Heart left ventricle (tissue), 16 donors: ENCODE measurements at regions not wholly inside any gene's neighbourhood (a gene's known extent, or its start where the extent isn't known, plus 50 kb on each side); places are given as distances from the start of the nearest gene placed in this dataset.

Experiments used
- ATAC-seq, 4 donors: fragments of 200-7000 bp; cut with Tn5 transposase; one replicate each; pipeline ENCODE4 v1.9.1; 2020 to 2022; ENCODE audit warnings: moderate library complexity in 4 of 4, mild to moderate bottlenecking in 3 of 4, moderate number of reproducible peaks in 1 of 4
- DNase-seq, 5 donors: peaks; one replicate each; pipeline ENCODE4 v3.0.0-alpha.2; 2020
- H3K27ac ChIP-seq, 12 donors: fragments of 200-600 bp; sonication (generic) in 4 of 12; one replicate each; pipeline versions ENCODE4 v1.5.0 to v1.8.0; 2016 to 2022; ENCODE audit warnings: mild to moderate bottlenecking in 2 of 12
- H3K27me3 ChIP-seq, 9 donors: fragments of 200-600 bp; sonication (generic) in 2 of 9; one replicate each; pipeline versions ENCODE4 v1.5.1 to v1.8.0; 2016 to 2022; ENCODE audit warnings: mild to moderate bottlenecking in 3 of 9
- H3K36me3 ChIP-seq, 9 donors: fragments of 200-600 bp; sonication (generic) in 2 of 9; one replicate each; pipeline versions ENCODE4 v1.5.0 to v1.8.0; 2018 to 2022; ENCODE audit warnings: mild to moderate bottlenecking in 2 of 9
- H3K4me1 ChIP-seq, 12 donors: fragments of 200-600 bp; sonication (generic) in 4 of 12; one replicate each; pipeline versions ENCODE4 v1.5.0 to v1.8.0; 2016 to 2022; ENCODE audit warnings: mild to moderate bottlenecking in 3 of 12
- H3K4me3 ChIP-seq, 12 donors: fragments of 200-600 bp; sonication (generic) in 4 of 12; one replicate each; pipeline versions ENCODE4 v1.5.0 to v1.8.0; 2017 to 2022; ENCODE audit warnings: mild to moderate bottlenecking in 9 of 12, moderate library complexity in 4 of 12
- H3K9me3 ChIP-seq, 12 donors: fragments of 200-600 bp; sonication (generic) in 4 of 12; one replicate each; pipeline versions ENCODE4 v1.5.0 to v1.8.0; 2016 to 2022; ENCODE audit warnings: mild to moderate bottlenecking in 1 of 12
- POLR2A ChIP-seq, 2 donors: fragments of 450-650 bp; IDR thresholded peaks; one replicate each; pipeline ENCODE4 v1.6.1; 2017; ENCODE audit warnings: antibody characterized with exemption in 2 of 2, mild to moderate bottlenecking in 2 of 2, moderate library complexity in 2 of 2
- WGBS, 4 donors: extraction: QIAGEN DNeasy Blood & Tissue Kit in 2 of 4; methylation state at CpG; one replicate each; pipeline versions ENCODE4 v1.1.5 to v1.1.7; 2013 to 2018; 5-methylcytosine and 5-hydroxymethylcytosine counted together
- intact Hi-C, 10 donors: fragments of 100-400 bp; cut with DNase I; formaldehyde crosslinking; loops; one replicate each; pipeline versions ENCODE4 v1.11.1 to v1.14.2; 2022
- TF ChIP-seq, protein P1 (sequence below), 12 donors: fragments of 200-600 bp; sonication (generic) in 4 of 12; IDR thresholded peaks; one replicate each; pipeline versions ENCODE4 v1.5.0 to v1.8.0; 2018 to 2022; ENCODE audit warnings: antibody characterized with exemption in 12 of 12, mild to moderate bottlenecking in 5 of 12
- donor health status: ischemic (EF 13 %, LVEDD 7.1; RV severe dilation, severe dysfunction).
- donor health status: healthy with polysubstance abuse.
- donor health status: DM: no; HTN: yes; CAD: no.
- donor health status: DM: no; HTN: no; CAD: no.
- donor health status: ischemic (EF 25% LVEDD 6.9; RV normal size, moderate dysfunction).
- donor health status: ischemic (EF 25% LVEDD 5.7; RV mildly dilated, moderate dysfunction).
- donor health status: healthy.
- donor health status: DM: yes; HTN: yes; CAD: no.
- donor health status: ischemic (EF 35%, LVEDD 5.7; RV mildly dilated, moderate dysfunction).
- donor health status: nonischemic (EF 11% LVEDD 7.7; RV severe dilation, severe dysfunction).
- donor health status: DM: yes; HTN: yes; CAD: no.
- donor health status: PGD.
- donor health status: ischemic (EF 29% LVEDD 5.4; RV normal size, mild dysfunction).
- donor health status: nonischemic (EF 23%, LVEDD 6.1; RV moderate dilation, normal function).

DNA sequence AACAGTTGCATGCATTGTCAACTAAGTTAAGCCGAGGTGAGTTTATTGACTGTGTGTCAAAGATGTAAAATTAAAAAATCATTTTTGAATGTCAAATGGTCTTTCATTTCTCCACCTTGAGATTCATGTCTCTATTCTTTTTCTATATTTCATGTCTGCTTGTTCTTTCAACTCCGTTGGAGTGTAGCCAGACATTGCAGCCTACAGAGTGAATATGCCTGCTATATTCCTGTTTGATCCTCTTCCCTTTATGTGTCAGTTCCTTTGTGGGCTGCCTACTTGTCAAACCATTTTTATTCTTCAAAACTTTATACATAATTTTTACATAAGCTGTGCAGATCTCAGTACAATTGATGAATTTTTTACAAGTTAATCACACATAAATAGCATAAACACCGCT is 1325.8 kb upstream of the PRMT6 start:
- H3K36me3 ChIP-seq: no peaks in the 10 kb centered on the region
- no peaks in the 10 kb centered on the region for H3K4me1 ChIP-seq
- H3K4me3 ChIP-seq: no peak overlapping the region
- DNase-seq: no peak
- no peaks in the 10 kb centered on the region for H3K27me3 ChIP-seq
- intact Hi-C loops: no loop called here
- ATAC-seq: no peak
- H3K9me3 ChIP-seq: no peaks in the 10 kb centered on the region
- TF ChIP-seq, protein P1, sequence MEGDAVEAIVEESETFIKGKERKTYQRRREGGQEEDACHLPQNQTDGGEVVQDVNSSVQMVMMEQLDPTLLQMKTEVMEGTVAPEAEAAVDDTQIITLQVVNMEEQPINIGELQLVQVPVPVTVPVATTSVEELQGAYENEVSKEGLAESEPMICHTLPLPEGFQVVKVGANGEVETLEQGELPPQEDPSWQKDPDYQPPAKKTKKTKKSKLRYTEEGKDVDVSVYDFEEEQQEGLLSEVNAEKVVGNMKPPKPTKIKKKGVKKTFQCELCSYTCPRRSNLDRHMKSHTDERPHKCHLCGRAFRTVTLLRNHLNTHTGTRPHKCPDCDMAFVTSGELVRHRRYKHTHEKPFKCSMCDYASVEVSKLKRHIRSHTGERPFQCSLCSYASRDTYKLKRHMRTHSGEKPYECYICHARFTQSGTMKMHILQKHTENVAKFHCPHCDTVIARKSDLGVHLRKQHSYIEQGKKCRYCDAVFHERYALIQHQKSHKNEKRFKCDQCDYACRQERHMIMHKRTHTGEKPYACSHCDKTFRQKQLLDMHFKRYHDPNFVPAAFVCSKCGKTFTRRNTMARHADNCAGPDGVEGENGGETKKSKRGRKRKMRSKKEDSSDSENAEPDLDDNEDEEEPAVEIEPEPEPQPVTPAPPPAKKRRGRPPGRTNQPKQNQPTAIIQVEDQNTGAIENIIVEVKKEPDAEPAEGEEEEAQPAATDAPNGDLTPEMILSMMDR (IDR thresholded peaks at IDR 0.05): no peak
- TF ChIP-seq POLR2A (IDR thresholded peaks at IDR 0.05): no peak
- WGBS, 4 donors: 82 to 86% (median 83%) methylated on average over 3 of the region's 3 CpGs
- no peak overlapping the region for H3K27ac ChIP-seq

DNA sequence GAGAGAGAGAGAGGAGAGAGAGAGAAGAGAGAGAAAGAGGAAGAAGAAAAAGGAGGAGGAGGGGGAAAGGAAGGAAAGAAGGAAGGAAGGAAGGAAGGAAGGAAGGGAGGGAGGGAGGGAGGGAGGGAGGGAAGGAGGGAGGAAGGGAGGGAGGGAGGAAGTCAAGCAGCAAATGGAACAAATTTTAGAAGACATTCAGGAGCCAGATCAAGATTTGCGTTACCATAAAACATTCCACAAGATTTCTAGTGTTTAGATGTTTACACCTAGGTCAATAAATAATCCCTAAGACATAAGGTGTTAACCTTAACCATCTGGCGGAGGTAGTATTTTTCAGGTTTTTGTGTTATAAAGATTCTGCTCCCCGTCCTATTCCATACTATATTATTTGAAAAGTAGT is 1320.1 kb upstream of the PRMT6 start:
- Histone ChIP-seq H3K27ac (no peak overlapping the region), H3K4me1 (no peaks in the 10 kb centered on the region), H3K36me3 (no peaks in the 10 kb centered on the region), H3K27me3 (no peaks in the 10 kb centered on the region), H3K4me3 (no peak overlapping the region), H3K9me3 (peaks cover 0 to 11% (median 0%) of the 10 kb centered on the region in 12 donors)
- TF ChIP-seq, protein P1 (IDR thresholded peaks at IDR 0.05): no peak
- TF ChIP-seq POLR2A (IDR thresholded peaks at IDR 0.05): no peak
- no peak for DNase-seq
- intact Hi-C loops: no loop called here
- ATAC-seq: no peak
- WGBS, 4 donors: 85 to 89% (median 87%) methylated on average over 3 of the region's 3 CpGs

GRCh38 chr1:105779727-105780126 is 1276.7 kb upstream of the PRMT6 start:
- Histone ChIP-seq H3K4me3 (no peak overlapping the region), H3K27ac (no peak overlapping the region), H3K36me3 (no peaks in the 10 kb centered on the region), H3K4me1 (no peaks in the 10 kb centered on the region), H3K9me3 (peaks cover 0 to 26% (median 6%) of the 10 kb centered on the region in 12 donors), H3K27me3 (no peaks in the 10 kb centered on the region)
- DNase-seq (no peak), ATAC-seq (no peak)
- WGBS, 4 donors: 68 to 80% (median 76%) methylated on average over 4 of the region's 4 CpGs
- intact Hi-C loops: no loop called here
- TF ChIP-seq, protein P1 (IDR thresholded peaks at IDR 0.05): no peak
- TF ChIP-seq POLR2A (IDR thresholded peaks at IDR 0.05): no peak

- Histone ChIP-seq H3K36me3 (no peaks in the 10 kb centered on the region), H3K9me3 (peaks cover 0 to 5% (median 0%) of the 10 kb centered on the region in 12 donors), H3K27me3 (no peaks in the 10 kb centered on the region), H3K4me1 (no peaks in the 10 kb centered on the region), H3K27ac (no peak overlapping the region), H3K4me3 (no peak overlapping the region)
- 28 to 43% (median 37%) methylated on average over 2 of the region's 2 CpGs for WGBS, 4 donors
- intact Hi-C loops: no loop called here
- DNase-seq (no peak), ATAC-seq (no peak)
- no peak for TF ChIP-seq POLR2A (IDR thresholded peaks at IDR 0.05)
- TF ChIP-seq, protein P1 (IDR thresholded peaks at IDR 0.05): no peak
Observed at GRCh38 chr1:105785021-105785420, 1271.5 kb upstream of the PRMT6 start.
